HL-60 (cell line): ENCODE measurements at regions not wholly inside any gene's neighbourhood (a gene's known extent, or its start where the extent isn't known, plus 50 kb on each side); places are given as distances from the start of the nearest gene placed in this dataset.

Source experiments
- DNase-seq, 2 experiments: peaks; one replicate each; pipeline ENCODE4 v3.0.0-alpha.2; 2010 to 2020; ENCODE audit warnings: low read depth in 1 of 2, low spot score in 1 of 2
- H3K27ac ChIP-seq: fragments of 250-450 bp; sonication (Bioruptor Pico); replicated peaks from 2 replicates; pipeline ENCODE4 v1.5.1; 2020; ENCODE audit warnings: mild to moderate bottlenecking, moderate library complexity
- H3K27me3 ChIP-seq: fragments of 250-450 bp; sonication (Bioruptor Pico); 2 replicates; pipeline ENCODE4 v1.5.1; 2021; ENCODE audit warnings: mild to moderate bottlenecking, moderate library complexity; ENCODE audit not compliant: insufficient read depth, poor library complexity, severe bottlenecking
- H3K4me3 ChIP-seq: replicated peaks from 2 replicates; pipeline ENCODE4 v1.5.1; 2011; ENCODE audit warnings: mild to moderate bottlenecking, control low read depth, low read length; ENCODE audit not compliant: insufficient read depth
- GABPA ChIP-seq: IDR thresholded peaks from 2 replicates; pipeline ENCODE4 v1.6.1; 2012; ENCODE audit warnings: low read depth
- POLR2AphosphoS5 ChIP-seq: IDR thresholded peaks from 2 replicates; pipeline ENCODE4 v1.6.1; 2012; ENCODE audit warnings: low read depth
- SPI1 ChIP-seq: IDR thresholded peaks from 2 replicates; pipeline ENCODE4 v1.6.1; 2012; ENCODE audit warnings: low read depth, mild to moderate bottlenecking, borderline replicate concordance
- TF ChIP-seq, protein P1 (sequence below): IDR thresholded peaks from 2 replicates; pipeline ENCODE4 v1.6.1; 2012; ENCODE audit warnings: low read depth; ENCODE audit not compliant: insufficient replicate concordance
- TF ChIP-seq, protein P2 (sequence below): IDR thresholded peaks from one replicate; pipeline ENCODE4 v1.5.1; 2011; ENCODE audit warnings: low read length, control low read depth, inconsistent platforms; ENCODE audit not compliant: insufficient read depth

DNA sequence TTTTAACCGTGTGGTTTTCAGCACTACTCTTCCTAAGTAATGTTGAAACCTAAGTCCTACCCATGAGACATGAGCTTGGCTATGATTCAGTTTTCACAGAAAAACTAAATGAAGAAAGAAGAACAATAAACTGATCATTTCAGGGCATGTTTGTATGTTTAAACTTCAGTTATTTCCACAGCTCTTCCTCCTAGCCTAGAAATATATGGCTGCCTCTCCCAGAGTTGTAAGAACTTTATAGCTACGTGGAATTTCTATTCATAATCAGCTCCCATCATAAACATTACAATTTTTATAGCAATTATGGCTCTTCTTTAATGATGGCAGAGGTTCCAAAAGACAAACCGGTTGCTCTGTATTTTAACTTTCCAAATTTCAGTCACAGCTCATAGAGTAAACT lies 314.7 kb upstream of the ADAMTSL1 start:
- DNase-seq, result no peak
- H3K4me3 ChIP-seq, result no peak overlapping the region
- H3K27me3 ChIP-seq, result no peaks in the 10 kb centered on the region
- TF ChIP-seq SPI1, result no peak
- TF ChIP-seq POLR2AphosphoS5, result no peak
- no peak for TF ChIP-seq GABPA
- TF ChIP-seq, protein P1, sequence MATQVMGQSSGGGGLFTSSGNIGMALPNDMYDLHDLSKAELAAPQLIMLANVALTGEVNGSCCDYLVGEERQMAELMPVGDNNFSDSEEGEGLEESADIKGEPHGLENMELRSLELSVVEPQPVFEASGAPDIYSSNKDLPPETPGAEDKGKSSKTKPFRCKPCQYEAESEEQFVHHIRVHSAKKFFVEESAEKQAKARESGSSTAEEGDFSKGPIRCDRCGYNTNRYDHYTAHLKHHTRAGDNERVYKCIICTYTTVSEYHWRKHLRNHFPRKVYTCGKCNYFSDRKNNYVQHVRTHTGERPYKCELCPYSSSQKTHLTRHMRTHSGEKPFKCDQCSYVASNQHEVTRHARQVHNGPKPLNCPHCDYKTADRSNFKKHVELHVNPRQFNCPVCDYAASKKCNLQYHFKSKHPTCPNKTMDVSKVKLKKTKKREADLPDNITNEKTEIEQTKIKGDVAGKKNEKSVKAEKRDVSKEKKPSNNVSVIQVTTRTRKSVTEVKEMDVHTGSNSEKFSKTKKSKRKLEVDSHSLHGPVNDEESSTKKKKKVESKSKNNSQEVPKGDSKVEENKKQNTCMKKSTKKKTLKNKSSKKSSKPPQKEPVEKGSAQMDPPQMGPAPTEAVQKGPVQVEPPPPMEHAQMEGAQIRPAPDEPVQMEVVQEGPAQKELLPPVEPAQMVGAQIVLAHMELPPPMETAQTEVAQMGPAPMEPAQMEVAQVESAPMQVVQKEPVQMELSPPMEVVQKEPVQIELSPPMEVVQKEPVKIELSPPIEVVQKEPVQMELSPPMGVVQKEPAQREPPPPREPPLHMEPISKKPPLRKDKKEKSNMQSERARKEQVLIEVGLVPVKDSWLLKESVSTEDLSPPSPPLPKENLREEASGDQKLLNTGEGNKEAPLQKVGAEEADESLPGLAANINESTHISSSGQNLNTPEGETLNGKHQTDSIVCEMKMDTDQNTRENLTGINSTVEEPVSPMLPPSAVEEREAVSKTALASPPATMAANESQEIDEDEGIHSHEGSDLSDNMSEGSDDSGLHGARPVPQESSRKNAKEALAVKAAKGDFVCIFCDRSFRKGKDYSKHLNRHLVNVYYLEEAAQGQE, result no peak
- TF ChIP-seq, protein P2, sequence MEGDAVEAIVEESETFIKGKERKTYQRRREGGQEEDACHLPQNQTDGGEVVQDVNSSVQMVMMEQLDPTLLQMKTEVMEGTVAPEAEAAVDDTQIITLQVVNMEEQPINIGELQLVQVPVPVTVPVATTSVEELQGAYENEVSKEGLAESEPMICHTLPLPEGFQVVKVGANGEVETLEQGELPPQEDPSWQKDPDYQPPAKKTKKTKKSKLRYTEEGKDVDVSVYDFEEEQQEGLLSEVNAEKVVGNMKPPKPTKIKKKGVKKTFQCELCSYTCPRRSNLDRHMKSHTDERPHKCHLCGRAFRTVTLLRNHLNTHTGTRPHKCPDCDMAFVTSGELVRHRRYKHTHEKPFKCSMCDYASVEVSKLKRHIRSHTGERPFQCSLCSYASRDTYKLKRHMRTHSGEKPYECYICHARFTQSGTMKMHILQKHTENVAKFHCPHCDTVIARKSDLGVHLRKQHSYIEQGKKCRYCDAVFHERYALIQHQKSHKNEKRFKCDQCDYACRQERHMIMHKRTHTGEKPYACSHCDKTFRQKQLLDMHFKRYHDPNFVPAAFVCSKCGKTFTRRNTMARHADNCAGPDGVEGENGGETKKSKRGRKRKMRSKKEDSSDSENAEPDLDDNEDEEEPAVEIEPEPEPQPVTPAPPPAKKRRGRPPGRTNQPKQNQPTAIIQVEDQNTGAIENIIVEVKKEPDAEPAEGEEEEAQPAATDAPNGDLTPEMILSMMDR, result no peak
- H3K27ac ChIP-seq, result no peak overlapping the region

DNA sequence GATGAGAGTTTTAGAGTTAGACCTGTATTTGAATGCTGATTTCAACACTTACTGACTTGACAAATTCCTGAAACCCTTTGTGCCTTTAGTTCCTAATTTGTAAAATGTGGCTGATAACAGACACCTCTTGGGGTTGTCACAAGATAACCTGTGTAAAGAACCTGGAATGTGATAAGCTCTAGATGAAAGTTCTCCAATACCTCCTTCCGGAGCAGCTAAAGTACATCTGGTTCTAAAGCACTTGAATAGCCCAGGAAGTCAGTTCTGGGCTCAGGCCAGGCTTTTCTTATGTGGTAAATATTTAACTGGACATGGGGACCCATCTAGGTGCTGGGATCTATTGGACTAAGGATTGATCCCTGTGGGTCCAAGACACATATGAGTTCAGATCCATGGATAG lies 310.8 kb upstream of the ADAMTSL1 start:
- Histone ChIP-seq H3K27me3 (no peaks in the 10 kb centered on the region), H3K27ac (no peak overlapping the region), H3K4me3 (no peak overlapping the region)
- TF ChIP-seq, protein P1, result no peak
- TF ChIP-seq GABPA (no peak), POLR2AphosphoS5 (no peak), SPI1 (no peak)
- TF ChIP-seq, protein P2, result no peak
- no peak for DNase-seq

DNA sequence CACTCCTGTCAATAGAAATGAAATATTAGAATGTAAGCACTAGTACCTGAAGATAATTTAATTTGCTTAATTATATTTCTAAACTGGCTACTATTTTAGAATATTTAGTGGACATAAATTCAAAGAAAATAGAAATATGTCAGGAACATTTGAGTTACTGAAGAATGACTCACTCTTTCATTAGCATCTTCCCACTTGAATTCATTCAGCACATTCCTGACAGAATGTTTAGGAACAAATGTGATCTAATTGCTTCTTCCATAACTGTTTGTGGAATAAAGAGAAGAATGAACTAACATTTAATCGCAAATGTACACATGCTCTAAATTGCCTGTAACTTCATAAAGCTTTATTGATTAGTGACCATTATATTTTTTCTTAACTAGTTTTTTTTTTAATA lies 306.2 kb upstream of the ADAMTSL1 start:
- Histone ChIP-seq H3K27me3 (no peaks in the 10 kb centered on the region), H3K27ac (no peak overlapping the region), H3K4me3 (no peak overlapping the region)
- no peak for DNase-seq
- TF ChIP-seq SPI1 (no peak), GABPA (no peak), POLR2AphosphoS5 (no peak)
- TF ChIP-seq, protein P1, result no peak
- TF ChIP-seq, protein P2, result no peak
